ENCODE measurements at regions not wholly inside any gene's neighbourhood (a gene's known extent, or its start where the extent isn't known, plus 50 kb on each side); places are given as distances from the start of the nearest gene placed in this dataset.
"Not testable (repeated sequence)": the region's sequence is repeated elsewhere in the genome, so short reads cannot be mapped to it uniquely, and the experiment has no call there.

DNA sequence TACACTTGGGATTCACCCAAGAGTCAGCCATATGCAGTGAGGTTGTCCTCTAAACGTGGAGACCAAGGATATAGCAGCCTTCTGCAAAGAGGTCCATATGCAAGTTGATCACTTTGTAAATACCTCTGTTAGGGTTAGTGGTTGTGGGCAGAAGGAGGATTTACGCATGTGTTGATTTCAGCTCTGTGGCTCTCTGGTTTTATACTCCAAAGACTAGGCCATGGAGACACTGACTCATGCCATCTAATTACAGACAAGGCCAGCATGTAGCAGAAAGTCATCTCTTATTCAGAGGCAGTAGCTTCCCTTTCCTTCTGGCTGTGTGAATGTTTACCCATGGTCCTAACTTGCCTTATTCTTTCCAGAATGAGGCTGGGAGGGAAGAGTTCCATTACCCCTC is 140.9 kb upstream of the GOLGA6L4 start:
- not testable (repeated sequence) for DNase-seq

DNA sequence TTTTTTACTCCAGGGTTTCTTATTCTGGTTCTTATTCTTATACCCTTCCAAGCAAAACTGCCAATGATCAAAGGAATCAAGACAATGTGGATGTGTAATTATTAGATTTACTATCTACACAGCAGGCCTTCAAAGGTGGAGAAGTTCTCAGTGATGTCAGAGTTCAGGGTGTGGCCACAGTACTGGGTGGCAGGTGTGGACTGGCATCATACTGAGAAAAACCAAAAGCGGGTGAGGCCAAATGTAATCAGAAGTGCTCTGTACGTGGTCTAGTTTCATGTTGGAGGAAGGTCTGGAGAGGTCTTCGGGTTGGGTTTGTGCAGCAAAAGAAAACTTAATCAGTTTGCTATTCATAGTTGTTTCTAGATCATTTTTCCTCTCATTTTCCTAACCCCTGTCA is 138.5 kb upstream of the GOLGA6L4 start:
- DNase-seq: peak in 1 of 3 experiments; percentile 10

DNA sequence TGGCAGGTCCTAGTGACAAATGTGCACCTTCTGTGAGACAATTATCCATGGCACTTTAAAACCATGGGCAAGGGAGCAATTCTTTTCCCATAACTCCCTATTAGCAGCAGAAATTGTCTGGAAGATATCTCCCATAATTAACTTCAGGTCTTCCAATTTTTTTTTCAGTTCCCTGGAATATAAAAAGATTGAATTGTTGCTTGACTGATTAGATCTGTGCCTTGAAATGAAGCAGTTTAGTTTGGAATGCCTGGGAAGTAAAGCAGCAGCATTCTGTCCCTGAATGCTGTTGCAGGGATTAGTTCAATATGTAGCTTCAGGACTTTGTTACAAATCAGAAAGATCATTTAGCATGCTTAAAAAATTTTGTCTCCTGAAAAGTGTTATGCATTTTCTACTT is 137.0 kb upstream of the GOLGA6L4 start:
- no peak for DNase-seq

- DNase-seq: peak in 1 of 3 experiments; percentile 50
Measured at GRCh38 chr15:84099181-84099580, 136.4 kb upstream of the GOLGA6L4 start.

DNA sequence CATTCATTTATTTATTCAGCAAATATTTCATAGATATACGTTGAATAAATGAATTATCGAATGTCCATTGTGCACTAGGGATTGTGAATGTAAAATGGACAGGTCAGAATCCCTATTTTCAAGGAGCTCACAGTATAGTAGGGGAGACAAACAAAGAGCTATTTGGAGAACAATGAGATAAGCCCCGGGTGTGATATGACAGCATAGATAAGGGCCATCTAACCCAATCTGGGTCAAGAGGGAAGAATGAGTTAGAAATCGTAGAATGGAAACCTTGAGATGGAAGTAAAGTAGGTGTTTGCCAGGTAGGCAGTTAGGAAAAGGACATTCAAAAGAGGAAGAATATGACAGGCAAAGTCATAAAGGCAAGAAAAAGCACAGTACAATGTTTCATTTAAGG is 132.2 kb upstream of the GOLGA6L4 start:
- DNase-seq: no peak

DNA sequence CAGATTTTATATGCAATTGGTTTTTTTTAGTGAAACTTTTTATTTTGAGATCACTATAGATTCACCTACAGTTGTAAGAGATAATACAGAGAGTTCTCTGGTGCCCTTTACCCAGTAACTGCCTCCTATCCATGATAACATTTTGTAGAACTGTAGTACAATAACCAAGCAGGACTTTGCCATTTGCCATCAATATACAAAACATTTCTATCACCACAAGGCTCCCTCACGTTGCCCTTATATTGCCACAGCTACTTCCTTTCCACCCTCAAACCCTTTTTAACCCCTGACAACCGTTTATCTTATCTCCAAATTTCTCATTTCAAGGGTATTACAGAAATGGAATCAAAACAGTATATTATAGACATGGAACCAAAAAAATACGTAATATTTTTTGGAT is 130.7 kb upstream of the GOLGA6L4 start:
- DNase-seq: no peak

DNA sequence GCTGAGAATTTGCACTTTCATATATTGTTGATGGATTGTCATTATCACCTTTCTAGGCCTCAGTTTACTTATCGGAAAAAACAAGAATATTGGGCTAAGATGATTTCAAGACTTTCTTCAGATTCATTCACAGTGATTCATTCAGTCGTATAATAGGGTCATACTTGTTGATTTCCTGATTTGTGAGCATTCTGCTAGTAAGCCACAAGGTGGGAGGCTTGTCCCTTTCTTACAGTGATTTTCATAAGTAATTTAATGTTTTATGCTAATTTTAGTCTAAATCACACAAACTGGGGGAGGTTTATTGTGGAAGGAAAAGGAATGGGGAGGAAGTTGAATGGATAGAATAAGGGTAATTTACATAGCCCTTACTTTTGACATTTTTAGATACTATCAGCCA is 126.8 kb upstream of the GOLGA6L4 start:
- DNase-seq: no peak

DNA sequence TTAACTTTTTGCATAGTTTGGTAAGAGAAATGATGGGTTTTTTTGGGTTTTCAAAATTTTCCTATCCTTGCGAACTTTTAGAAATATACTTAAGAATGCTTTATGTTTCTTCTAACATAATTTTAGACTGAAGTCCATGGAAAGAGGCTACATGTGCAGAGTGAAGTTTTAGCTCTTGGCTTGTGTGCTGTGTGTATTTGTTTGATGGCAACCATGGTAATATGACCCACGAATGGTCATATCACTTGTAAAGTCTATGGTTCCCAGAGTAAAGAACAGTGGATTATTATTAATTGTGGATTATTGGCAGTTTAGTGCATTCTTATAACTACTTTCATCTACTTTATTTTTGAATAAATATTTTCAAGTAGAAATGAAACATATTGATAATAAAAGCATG is 124.0 kb upstream of the GOLGA6L4 start:
- no peak for DNase-seq

DNA sequence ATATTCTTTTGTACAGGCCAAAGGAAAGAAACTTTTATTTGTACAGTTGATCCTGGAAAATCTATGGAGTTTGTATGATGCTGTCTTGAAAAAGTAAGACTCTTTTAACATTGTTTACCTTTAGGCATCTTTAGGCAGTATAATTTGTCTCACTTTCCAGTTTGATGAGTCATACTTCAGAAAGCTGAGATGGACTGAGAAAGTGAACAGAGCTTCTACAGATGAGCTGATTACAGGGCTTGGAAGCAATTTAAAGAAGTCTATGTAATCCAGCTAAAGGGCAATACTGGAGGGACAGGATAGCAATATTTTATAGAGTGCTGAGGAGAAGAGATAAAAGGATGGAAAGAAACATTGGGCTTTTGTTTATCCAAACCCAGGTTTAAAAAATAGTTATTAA is 123.5 kb upstream of the GOLGA6L4 start:
- no peak for DNase-seq

- no peak for DNase-seq
Measured at GRCh38 chr15:84113919-84114318, 121.7 kb upstream of the GOLGA6L4 start.

DNA sequence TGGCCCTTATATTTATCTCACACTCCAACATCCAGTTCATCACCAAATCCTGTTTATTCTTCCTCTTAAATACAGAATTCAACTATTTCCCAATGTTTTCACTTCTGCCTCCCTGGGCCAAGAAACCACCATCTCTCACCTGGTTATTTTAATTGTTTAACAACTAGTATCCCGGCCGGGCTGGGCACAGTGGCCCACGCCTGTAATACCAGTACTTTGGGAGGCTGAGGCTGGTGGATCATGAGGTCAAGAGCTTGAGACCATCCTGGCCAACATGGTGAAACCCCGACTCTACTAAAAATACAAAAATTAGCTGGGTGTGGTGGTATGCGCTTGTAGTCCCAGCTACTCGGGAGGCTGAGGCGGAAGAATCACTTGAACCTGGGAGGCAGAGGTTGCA is 120.9 kb upstream of the GOLGA6L4 start:
- not testable (repeated sequence) for DNase-seq

GRCh38 chr15:84119351-84119750 is 116.2 kb upstream of the GOLGA6L4 start:
- not testable (repeated sequence) for DNase-seq

DNA sequence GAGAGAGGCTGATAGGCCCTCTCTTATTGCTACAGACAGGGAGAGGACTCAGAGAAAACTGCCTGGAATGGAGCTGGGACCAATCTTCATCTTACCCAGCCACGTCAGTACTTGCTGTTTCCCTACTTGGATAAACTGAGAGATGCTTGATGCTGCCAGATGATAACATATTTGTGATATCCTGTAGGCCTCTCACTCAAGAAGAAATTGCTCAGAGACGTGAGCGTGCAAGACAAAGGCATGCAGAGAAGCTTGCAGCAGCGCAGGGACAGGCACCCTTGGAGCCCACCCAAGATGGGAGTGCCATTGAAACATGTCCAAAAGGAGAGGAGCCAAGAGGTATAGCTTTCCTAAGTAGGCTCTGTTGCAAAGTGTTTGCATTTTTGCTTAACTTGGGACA is 114.7 kb upstream of the GOLGA6L4 start:
- DNase-seq: not testable (repeated sequence)

DNA sequence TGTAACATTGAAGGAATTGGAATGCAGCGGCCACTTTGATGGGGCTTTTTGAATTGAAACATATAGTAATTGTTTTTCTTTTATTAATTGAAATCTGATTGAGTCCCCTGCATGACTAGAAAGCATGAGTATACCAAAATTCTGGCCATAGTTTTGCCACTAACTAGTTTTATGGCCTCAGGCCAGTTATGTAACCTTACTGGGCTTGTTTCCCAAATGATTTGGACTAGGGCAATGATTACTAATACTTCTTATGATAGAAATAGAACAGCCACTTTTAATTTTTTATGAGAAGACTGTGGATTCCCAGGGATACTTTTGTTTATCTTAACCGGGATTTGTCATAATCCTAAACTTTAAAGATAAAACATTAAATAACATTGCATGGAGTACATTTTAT is 106.9 kb upstream of the GOLGA6L4 start:
- DNase-seq: not testable (repeated sequence)

DNA sequence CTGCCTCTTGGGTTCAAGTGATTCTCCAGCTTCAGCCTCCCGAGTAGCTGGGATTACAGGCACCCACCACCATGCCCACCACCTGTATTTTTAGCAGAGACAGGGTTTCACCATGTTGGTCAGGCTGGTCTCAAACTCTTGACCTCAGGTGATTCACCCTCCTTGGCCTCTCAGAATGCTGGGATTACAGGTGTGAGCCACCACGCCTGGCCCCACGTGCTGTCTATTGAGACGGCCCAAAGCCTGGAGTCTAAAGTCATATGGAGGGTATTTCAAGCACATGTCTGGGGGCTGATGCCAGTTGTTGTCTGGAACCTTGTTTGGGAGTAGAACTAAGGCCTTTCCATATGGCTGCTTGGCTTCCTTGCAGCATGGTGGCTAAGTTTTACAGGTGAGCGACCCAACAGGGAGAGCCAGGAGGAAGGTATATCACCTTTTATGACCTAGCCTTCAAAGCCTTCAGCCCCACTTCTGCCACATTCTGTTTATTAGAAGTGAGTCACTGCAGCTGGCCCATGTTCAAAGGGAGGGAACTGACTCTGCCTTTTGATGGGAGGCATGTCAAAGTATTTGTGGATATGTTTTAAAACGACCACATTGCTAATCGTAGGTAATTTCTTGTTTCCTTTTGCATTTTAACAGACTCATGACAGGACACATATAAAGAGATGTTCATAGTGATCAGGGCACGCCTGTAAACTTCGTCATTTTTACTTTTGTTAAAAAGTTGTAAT is 105.3 kb upstream of the GOLGA6L4 start:
- DNase-seq: not testable (repeated sequence)

GRCh38 chr15:84135931-84136456 is 99.6 kb upstream of the GOLGA6L4 start:
- not testable (repeated sequence) for DNase-seq

DNA sequence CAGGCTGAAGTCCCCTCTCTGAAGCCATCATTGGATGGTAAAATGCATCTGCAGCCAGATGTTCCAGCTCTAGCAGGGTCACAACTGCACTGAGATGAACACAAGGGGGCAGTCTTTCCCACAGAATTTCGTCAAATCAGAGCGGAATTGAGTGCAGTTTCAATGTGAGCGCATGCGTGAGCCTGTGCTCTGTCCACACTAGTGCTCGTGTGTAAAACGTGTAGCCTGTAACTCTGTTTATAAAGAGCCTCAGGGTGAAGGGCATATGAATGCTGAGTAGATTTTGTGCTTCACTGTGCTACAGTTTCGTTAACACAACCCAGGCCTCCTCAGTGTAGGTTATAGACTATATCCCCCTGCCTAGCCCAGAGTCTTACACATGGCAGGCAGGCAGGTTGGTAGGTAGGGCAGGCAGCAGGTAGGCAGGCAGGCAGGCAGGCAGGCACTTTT is 92.7 kb upstream of the GOLGA6L4 start:
- DNase-seq: peak; percentile 62 to 86 (median 64)

DNA sequence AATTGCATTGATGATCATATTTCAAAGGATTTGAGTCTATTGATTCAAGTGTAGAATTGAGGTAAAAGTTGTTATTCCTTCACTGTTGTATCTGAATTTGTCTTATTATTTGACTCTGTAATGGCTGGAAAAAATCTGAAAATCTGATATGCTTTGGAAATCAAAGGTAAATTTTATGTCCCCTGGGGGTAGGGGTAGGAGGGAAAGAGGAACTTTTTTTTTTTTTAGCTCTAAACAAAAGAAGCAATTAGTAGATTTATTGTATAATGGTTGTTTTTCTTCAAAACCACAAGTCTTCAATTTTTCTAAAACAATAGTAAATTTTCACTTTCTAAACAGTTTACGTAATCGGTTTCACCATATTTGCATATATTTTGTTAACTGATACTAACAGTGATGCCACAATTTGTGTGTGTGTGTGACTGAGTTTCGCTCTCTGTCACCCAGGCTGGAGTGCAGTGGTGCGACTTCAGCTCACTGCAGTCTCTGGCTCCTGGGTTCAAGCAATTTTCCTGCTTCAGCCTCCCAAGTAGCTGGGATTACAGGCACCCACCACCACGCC is 91.7 kb upstream of the GOLGA6L4 start:
- DNase-seq: no peak

DNA sequence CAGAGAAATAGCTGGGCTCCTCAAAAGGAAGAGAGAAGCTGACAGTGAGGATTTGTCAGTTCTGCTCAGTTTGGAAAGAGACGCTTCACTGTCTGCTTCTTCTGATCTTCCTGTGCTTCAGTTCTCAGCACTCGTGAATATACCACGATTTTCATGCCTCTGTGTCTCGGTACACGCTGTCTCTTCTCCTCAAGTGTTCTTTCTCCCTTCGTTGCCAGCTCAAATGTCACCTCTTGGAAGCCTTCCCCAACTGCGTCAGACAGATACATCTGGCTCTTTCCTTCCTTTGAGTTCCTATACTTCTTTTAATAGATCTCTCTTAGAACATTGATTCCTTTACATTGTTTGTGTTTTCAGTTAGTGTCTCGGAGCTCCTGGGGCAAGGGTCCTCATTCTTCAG is 90.6 kb upstream of the GOLGA6L4 start:
- not testable (repeated sequence) for DNase-seq

DNA sequence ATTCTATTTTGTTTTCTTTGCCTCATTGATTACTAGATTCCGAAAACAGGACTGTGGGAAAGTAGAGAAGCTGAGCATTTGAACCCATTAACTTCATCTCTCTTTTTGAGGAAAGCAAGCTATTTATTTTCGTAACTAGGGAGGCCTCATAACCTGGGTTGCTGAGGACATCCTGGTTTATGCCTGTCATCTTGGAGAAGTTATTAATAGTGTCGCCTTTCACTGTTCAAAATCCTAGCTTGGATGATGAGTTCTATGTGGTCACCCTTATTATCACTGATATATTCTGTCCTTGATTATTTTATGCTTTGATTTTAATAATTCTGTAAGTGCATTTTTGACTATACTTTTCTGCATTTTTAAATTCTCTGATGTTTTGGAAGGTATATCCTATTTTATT is 89.3 kb upstream of the GOLGA6L4 start:
- not testable (repeated sequence) for DNase-seq

DNA sequence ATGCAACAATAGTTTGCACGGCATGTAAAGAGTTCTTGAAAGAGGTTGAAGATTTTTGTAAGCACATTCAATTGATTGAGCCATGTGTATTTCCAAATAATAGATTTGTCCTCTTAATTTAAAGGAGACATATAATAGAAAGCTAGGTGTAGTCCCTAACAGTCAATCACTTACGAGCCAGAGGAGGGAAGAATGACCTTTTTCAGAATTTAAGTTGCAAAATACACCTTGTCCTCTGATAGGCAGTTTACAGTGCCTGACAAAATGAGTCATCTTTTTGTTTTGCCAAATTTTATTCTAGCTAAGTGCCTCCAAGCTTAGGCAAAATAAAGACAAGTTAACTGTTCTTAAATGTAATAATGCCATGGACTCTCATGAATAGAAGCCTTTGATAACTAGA is 88.3 kb upstream of the GOLGA6L4 start:
- DNase-seq: not testable (repeated sequence)

DNA sequence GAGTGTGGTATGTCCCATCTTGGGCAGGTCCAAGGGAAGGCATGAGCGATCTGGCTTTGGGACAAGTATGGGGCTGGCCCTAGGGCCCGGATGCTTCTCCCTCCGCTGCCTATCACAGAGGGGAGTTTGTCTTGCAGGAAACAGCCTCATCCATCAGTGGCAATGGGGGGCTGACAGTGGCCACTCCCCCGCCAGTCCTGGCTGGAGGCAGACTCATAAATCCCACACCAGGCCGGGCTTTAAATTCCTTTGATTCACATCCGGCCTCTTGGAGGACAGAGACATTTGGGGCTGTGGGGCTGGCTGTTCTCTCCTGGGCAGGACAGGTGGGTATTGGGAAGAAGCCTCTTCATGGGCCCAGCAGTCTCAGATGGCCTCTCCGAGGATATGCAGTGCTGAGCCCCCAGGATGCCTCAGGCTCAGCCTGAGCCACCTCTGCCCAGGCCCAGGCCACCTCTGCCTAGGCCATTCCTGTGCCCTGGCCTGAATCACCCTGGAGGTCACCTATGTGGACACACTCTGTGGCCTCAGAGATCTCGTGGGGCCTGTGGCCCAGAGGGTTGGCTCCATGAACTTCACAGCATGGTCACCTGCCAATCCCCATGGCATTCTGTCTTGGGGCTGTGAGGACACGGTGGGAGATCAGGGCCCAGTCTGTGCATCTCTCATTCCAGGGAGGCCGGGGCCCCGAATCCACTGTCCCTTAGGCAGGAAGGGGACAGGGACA is 84.2 kb upstream of the GOLGA6L4 start:
- DNase-seq: no peak

DNA sequence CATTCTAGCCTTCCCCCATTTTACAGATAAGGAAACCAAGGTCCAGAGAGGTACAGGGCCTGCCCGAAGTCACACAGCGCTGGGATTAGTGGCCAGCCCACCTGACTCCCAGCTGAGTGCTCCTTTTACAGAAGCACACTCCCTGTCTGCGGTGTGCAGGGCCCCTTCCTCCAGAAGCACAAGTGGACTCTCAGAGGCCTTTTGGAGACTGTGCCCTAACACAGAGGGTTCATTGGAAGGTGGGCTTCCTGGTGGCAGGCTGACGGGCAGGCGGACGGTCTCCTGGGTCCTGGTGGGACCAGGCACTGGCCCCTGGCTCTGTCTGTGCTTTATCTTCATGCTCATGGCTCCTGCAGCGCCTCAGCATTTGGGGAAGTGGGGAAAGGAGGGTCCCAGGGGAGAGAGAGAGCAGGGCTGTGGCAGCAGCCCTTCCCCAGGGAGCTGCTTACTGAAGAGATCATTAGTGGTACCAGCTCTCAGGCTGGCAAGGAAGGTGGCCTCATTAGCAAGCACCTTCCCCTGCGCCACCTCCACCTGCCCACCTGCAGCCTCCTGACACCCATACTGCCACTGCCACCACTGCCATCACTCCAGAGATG is 83.1 kb upstream of the GOLGA6L4 start:
- not testable (repeated sequence) for DNase-seq
